ENCODE measurements at regions not wholly inside any gene's neighbourhood (a gene's known extent, or its start where the extent isn't known, plus 50 kb on each side); places are given as distances from the start of the nearest gene placed in this dataset.

DNA sequence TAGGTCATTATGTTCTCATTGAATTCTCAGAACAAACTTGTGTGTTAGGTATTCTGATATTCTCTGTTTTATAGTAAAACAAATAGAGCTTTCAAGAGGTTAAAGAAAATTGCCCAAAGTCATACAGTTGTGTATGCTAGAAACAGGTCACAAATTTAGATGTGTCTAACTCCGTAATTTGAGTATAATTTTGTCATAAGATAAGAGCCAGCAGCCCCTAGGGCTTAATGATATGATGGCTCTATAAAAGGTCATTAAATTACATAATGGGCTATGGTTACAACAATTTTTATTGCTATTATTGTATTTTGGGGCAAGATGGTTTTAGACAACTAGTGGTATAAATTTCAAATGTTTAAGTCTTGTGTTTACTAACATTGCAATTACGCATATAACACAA, 701.9 kb downstream of the LUZP2 start:
- H3K27me3 ChIP-seq, result no peaks in the 10 kb centered on the region
- H3K4me3 ChIP-seq, result no peak overlapping the region
- 81 to 94% methylated on average over 2 of the region's 2 CpGs for WGBS, 2 donors
- no peak overlapping the region for H3K27ac ChIP-seq
- intact Hi-C loops (cut with DNase I; ENCODE audit: low total_unique reads), result no loop called here
- H3K4me1 ChIP-seq, result no peaks in the 10 kb centered on the region
- TF ChIP-seq, protein P1, sequence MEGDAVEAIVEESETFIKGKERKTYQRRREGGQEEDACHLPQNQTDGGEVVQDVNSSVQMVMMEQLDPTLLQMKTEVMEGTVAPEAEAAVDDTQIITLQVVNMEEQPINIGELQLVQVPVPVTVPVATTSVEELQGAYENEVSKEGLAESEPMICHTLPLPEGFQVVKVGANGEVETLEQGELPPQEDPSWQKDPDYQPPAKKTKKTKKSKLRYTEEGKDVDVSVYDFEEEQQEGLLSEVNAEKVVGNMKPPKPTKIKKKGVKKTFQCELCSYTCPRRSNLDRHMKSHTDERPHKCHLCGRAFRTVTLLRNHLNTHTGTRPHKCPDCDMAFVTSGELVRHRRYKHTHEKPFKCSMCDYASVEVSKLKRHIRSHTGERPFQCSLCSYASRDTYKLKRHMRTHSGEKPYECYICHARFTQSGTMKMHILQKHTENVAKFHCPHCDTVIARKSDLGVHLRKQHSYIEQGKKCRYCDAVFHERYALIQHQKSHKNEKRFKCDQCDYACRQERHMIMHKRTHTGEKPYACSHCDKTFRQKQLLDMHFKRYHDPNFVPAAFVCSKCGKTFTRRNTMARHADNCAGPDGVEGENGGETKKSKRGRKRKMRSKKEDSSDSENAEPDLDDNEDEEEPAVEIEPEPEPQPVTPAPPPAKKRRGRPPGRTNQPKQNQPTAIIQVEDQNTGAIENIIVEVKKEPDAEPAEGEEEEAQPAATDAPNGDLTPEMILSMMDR (IDR thresholded peaks at IDR 0.05), result no peak
- no peak for TF ChIP-seq POLR2A (IDR thresholded peaks at IDR 0.05)
- DNase-seq, result no peak
- no peaks in the 10 kb centered on the region for H3K36me3 ChIP-seq (ENCODE audit: low read depth, missing control alignments)
- no peaks in the 10 kb centered on the region for H3K9me3 ChIP-seq

DNA sequence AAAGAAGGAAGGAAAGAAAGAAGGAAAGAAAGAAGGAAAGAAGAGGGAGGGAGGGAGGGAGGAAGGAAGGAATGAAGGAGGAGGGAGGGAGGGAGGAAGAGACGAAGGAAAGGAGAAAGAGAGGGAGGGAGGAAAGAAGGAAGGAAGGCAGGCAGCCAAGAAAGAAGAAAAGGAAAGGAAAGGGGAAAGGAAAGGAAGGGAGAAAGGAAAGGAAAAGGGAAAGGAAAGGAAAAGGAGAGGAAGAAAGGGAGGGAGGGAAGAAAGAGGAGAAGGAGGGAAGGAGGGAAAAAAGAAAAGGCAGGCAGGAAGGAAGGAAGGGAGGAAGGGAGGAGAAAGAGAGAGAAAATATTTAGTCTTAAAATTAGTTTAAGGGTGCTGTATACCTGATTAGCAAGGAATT, 704.1 kb downstream of the LUZP2 start:
- Histone ChIP-seq H3K9me3 (no peaks in the 10 kb centered on the region), H3K27me3 (no peaks in the 10 kb centered on the region), H3K4me3 (no peak overlapping the region), H3K27ac (no peak overlapping the region), H3K36me3 (ENCODE audit: low read depth, missing control alignments) (no peaks in the 10 kb centered on the region), H3K4me1 (no peaks in the 10 kb centered on the region)
- no peak for DNase-seq
- TF ChIP-seq, protein P1 (IDR thresholded peaks at IDR 0.05), result no peak
- TF ChIP-seq POLR2A (IDR thresholded peaks at IDR 0.05), result no peak
- intact Hi-C loops (cut with DNase I; ENCODE audit: low total_unique reads), result no loop called here
- WGBS, 2 donors, result 85 to 91% methylated on average over 1 of the region's 1 CpG

DNA sequence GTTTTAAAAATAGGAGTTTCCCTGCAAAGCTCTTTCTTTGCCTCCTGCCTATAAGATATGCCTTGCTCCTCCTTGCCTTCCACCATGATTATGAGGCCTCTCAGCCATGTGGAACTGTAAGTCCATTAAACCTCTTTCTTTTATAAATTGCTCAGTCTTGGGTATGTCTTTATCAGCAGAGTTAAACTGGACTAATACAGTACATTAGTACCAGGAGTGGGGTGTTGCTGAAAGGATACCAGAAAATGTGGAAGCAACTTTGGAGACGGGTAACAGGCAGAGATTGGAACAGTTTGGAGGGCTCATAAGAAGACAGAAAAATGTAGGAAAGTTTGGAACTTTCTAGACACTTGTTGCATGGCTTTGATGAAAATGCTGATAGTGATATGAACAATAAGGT, 709.9 kb downstream of the LUZP2 start:
- no peak overlapping the region for H3K27ac ChIP-seq
- no peak overlapping the region for H3K4me3 ChIP-seq
- TF ChIP-seq, protein P1 (IDR thresholded peaks at IDR 0.05), result no peak
- TF ChIP-seq POLR2A (IDR thresholded peaks at IDR 0.05), result no peak
- no peaks in the 10 kb centered on the region for H3K4me1 ChIP-seq
- intact Hi-C loops (cut with DNase I; ENCODE audit: low total_unique reads), result no loop called here
- no peaks in the 10 kb centered on the region for H3K36me3 ChIP-seq (ENCODE audit: low read depth, missing control alignments)
- H3K9me3 ChIP-seq, result no peaks in the 10 kb centered on the region
- 75 to 95% methylated on average over 1 of the region's 1 CpG for WGBS, 2 donors
- DNase-seq, result no peak
- no peaks in the 10 kb centered on the region for H3K27me3 ChIP-seq

DNA sequence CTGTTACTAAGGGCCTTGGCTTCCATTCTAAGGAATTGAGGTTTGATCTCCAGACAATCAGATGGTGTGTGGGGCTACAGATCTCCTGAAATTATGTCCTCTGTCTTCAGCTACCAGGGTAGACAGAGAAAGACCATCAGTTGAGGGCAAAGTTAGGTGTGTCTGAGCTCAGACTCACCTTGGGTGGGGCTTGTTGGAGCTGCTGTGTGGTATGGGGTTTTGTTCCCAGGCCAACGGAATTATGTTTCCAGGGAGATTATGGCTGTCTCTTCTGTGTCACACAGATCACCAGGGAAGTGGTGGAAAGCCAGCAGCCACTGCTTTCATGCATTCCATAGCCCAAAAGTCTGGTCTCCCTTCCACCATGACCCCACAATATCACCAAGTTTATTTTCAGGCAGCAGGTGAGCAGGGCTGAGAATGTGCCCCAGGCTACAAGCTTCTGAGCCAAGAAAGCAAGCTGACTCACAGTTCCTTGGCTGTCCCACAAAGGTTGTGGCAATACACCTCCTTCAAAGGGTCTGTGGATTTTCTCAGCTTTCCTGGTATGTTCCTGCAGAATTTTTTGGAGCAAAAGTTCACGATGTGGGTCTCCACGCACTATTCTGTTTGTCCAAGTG, 714.9 kb downstream of the LUZP2 start:
- DNase-seq, result no peak
- WGBS, 2 donors, result 83 to 90% methylated on average over 3 of the region's 3 CpGs
- Histone ChIP-seq H3K27me3 (no peaks in the 10 kb centered on the region), H3K4me1 (no peaks in the 10 kb centered on the region), H3K36me3 (ENCODE audit: low read depth, missing control alignments) (no peaks in the 10 kb centered on the region), H3K9me3 (no peaks in the 10 kb centered on the region), H3K4me3 (no peak overlapping the region), H3K27ac (no peak overlapping the region)
- intact Hi-C loops (cut with DNase I; ENCODE audit: low total_unique reads), result no loop called here
- no peak for TF ChIP-seq POLR2A (IDR thresholded peaks at IDR 0.05)
- TF ChIP-seq, protein P1 (IDR thresholded peaks at IDR 0.05), result no peak

DNA sequence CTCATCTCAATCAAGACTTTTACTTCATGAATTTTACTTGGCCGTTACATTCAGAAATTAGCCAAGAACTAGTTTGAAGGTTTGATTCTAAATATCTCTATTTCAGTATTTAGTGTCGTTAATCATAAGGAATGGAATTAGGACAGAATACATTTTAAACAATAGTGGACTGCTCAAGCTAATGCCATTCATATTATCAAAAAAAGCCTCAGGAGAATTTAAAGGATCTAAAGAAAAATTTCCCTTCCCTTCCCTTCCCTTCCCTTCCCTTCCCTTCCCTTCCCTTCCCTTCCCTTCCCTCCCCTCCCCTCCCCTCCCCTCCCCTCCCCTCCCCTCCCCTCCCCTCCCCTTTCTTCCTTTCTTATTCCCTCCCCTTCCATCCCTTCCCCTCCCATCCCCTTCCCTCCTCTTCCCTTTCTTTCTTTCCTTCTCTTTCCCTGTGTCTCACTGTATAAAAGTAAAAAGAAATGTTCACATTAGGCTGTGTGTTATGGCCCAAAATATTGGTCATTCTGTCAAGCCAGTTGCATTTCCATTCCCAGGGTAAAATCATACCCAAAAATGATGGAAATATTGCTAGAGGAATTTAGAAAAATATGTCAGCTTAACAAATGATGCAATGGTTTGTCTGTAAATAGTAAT, 717.8 kb downstream of the LUZP2 start:
- H3K27ac ChIP-seq, result no peak overlapping the region
- H3K4me3 ChIP-seq, result no peak overlapping the region
- no peaks in the 10 kb centered on the region for H3K36me3 ChIP-seq (ENCODE audit: low read depth, missing control alignments)
- H3K9me3 ChIP-seq, result no peaks in the 10 kb centered on the region
- TF ChIP-seq, protein P1 (IDR thresholded peaks at IDR 0.05), result no peak
- no peak for TF ChIP-seq POLR2A (IDR thresholded peaks at IDR 0.05)
- WGBS, 2 donors, result 93 to 99% methylated on average over 2 of the region's 2 CpGs
- no peaks in the 10 kb centered on the region for H3K27me3 ChIP-seq
- intact Hi-C loops (cut with DNase I; ENCODE audit: low total_unique reads), result no loop called here
- DNase-seq, result no peak
- no peaks in the 10 kb centered on the region for H3K4me1 ChIP-seq
